IMR-90 (cell line): ENCODE measurements at regions not wholly inside any gene's neighbourhood (a gene's known extent, or its start where the extent isn't known, plus 50 kb on each side); places are given as distances from the start of the nearest gene placed in this dataset.

Experiments used
- ATAC-seq: fragments of 200-7000 bp; cut with Tn5 transposase; 2 replicates; pipeline ENCODE4 v1.9.1; 2020; ENCODE audit warnings: low read depth, mild to moderate bottlenecking, moderate library complexity
- BruUV-seq: library from RNA; stranded (reverse); fragments of 400-500 nt; replicated peaks from 2 replicates; lab custom pipeline; 2021; lab: Mats Ljungman, UMichigan
- CTCF ChIA-PET: fragments of 300-600 bp; formaldehyde crosslinking; extraction: SDS; loops from one replicate; lab custom pipeline; 2021; ENCODE audit warnings: antibody characterized with exemption; lab: Yijun Ruan, JAX
- POLR2A ChIA-PET: fragments of 300-600 bp; sonication (Branson Sonifier 250); formaldehyde crosslinking; loops from one replicate; lab custom pipeline; 2022; ENCODE audit warnings: antibody characterized with exemption; ENCODE audit not compliant: unreplicated experiment; lab: Charles Lee
- DNase-seq: peaks from one replicate; pipeline ENCODE4 v3.0.0; 2013
- H2AFZ ChIP-seq: replicated peaks from 2 replicates; pipeline ENCODE3; 2013; ENCODE audit warnings: low read length, mild to moderate bottlenecking; ENCODE audit not compliant: poor library complexity
- H2AK5ac ChIP-seq: 2 replicates; pipeline ENCODE4 v1.6.1; 2013; ENCODE audit warnings: low read depth, low read length, inconsistent platforms
- H2AK9ac ChIP-seq: replicated peaks from 2 replicates; pipeline ENCODE3; 2013; ENCODE audit warnings: mild to moderate bottlenecking, low read depth, low read length, moderate library complexity; ENCODE audit not compliant: poor library complexity
- H2BK120ac ChIP-seq: 2 replicates; pipeline ENCODE4 v1.6.1; 2013; ENCODE audit warnings: low read depth, low read length, inconsistent platforms
- H2BK15ac ChIP-seq: 3 replicates; pipeline ENCODE4 v1.6.1; 2013; ENCODE audit warnings: low read depth, low read length, inconsistent platforms
- H2BK20ac ChIP-seq: 2 replicates; pipeline ENCODE4 v1.6.1; 2013; ENCODE audit warnings: low read depth, mild to moderate bottlenecking, inconsistent platforms, low read length, moderate library complexity
- H2BK5ac ChIP-seq: 2 replicates; pipeline ENCODE4 v1.6.1; 2013; ENCODE audit warnings: mild to moderate bottlenecking, low read depth, low read length, inconsistent platforms; ENCODE audit not compliant: poor library complexity, severe bottlenecking
- H3K14ac ChIP-seq: replicated peaks from 2 replicates; pipeline ENCODE4 v1.6.1; 2013; ENCODE audit warnings: low read depth, low read length, inconsistent platforms
- H3K18ac ChIP-seq: 2 replicates; pipeline ENCODE4 v1.6.1; 2013; ENCODE audit warnings: low read depth, low read length, control low read depth
- H3K23ac ChIP-seq: 2 replicates; pipeline ENCODE4 v1.6.1; 2013; ENCODE audit warnings: low read depth, low read length, inconsistent platforms
- H3K27ac ChIP-seq: 2 replicates; pipeline ENCODE4 v1.5.1; 2013; ENCODE audit warnings: mild to moderate bottlenecking, control low read depth, low read length; ENCODE audit not compliant: insufficient read depth
- H3K27me3 ChIP-seq: 2 replicates; pipeline ENCODE4 v1.6.1; 2013; ENCODE audit warnings: low read length; ENCODE audit not compliant: control insufficient read depth, insufficient read depth
- H3K36me3 ChIP-seq: 2 replicates; pipeline ENCODE4 v1.6.1; 2013; ENCODE audit warnings: low read length, mixed read lengths; ENCODE audit not compliant: control insufficient read depth, insufficient read depth
- H3K4ac ChIP-seq: 2 replicates; pipeline ENCODE4 v1.6.1; 2013; ENCODE audit warnings: low read depth, low read length, inconsistent platforms
- H3K4me1 ChIP-seq: 2 replicates; pipeline ENCODE4 v1.6.1; 2013; ENCODE audit warnings: low read length, mixed read lengths; ENCODE audit not compliant: control insufficient read depth, insufficient read depth
- H3K4me2 ChIP-seq: 2 replicates; pipeline ENCODE4 v1.6.1; 2013; ENCODE audit warnings: low read depth, mild to moderate bottlenecking, control low read depth, low read length, moderate library complexity
- H3K4me3 ChIP-seq: 2 replicates; pipeline ENCODE4 v1.5.1; 2013; ENCODE audit warnings: low read depth, mild to moderate bottlenecking, control low read depth, low read length, moderate library complexity; ENCODE audit not compliant: insufficient read depth
- H3K56ac ChIP-seq: 2 replicates; pipeline ENCODE4 v1.6.1; 2013; ENCODE audit warnings: low read length, inconsistent platforms; ENCODE audit not compliant: insufficient read depth; ENCODE audit errors: extremely low read depth
- H3K79me1 ChIP-seq, 2 experiments: 2 replicates each; pipeline ENCODE4 v1.6.1; 2013; ENCODE audit warnings: low read length in 2 of 2, inconsistent platforms in 1 of 2, low read depth in 1 of 2
- H3K9ac ChIP-seq: 2 replicates; pipeline ENCODE4 v1.6.1; 2013; ENCODE audit warnings: low read depth, low read length, control low read depth
- H3K9me1 ChIP-seq: 2 replicates; pipeline ENCODE4 v1.6.1; 2013; ENCODE audit warnings: low read length, inconsistent platforms; ENCODE audit not compliant: insufficient read depth
- H3K9me3 ChIP-seq: 2 replicates; pipeline ENCODE4 v1.6.1; 2013; ENCODE audit warnings: low read length; ENCODE audit not compliant: control insufficient read depth, insufficient read depth
- H4K20me1 ChIP-seq: 2 replicates; pipeline ENCODE4 v1.6.1; 2013; ENCODE audit warnings: low read length, inconsistent platforms; ENCODE audit not compliant: insufficient read depth
- H4K5ac ChIP-seq: 2 replicates; pipeline ENCODE4 v1.6.1; 2013; ENCODE audit warnings: mild to moderate bottlenecking, low read depth, low read length, control low read depth
- H4K8ac ChIP-seq, 2 experiments: 2 replicates each; pipeline ENCODE4 v1.6.1; 2013; ENCODE audit warnings: low read depth in 2 of 2, low read length in 2 of 2, control low read depth in 1 of 2, inconsistent platforms in 1 of 2
- H4K91ac ChIP-seq: 2 replicates; pipeline ENCODE4 v1.6.1; 2013; ENCODE audit warnings: low read depth, low read length, inconsistent platforms; ENCODE audit not compliant: insufficient read depth
- CHD1 ChIP-seq: IDR thresholded peaks from 2 replicates; pipeline ENCODE4 v1.6.1; 2012; ENCODE audit warnings: low read depth, low read length, improper control_type of control experiment
- WGBS, 2 experiments: methylation state at CpG; one replicate each; pipeline versions ENCODE4 v1.1.5 to v1.1.7; 2013; ENCODE audit warnings: missing lambda C conversion rate in 2 of 2; ENCODE audit not compliant: insufficient read length in 1 of 2; ENCODE audit errors: extremely low coverage in 2 of 2; 5-methylcytosine and 5-hydroxymethylcytosine counted together
- dilution Hi-C: fragments of 300-500 bp; cut with HindIII; formaldehyde crosslinking; loops from one replicate; pipeline ENCODE4 v1.14.3; 2018; ENCODE audit warnings: low sequenced_read_pairs; ENCODE audit not compliant: unreplicated experiment
- in situ Hi-C: fragments of 300-500 bp; cut with MboI; formaldehyde crosslinking; loops from 3 replicates; pipeline ENCODE4 v1.14.3; 2019; ENCODE audit warnings: low sequenced_read_pairs, inconsistent platforms, mixed read lengths
- intact Hi-C: fragments of 100-400 bp; cut with micrococcal nuclease; formaldehyde crosslinking; loops from 2 replicates; pipeline ENCODE4 v1.10.0; 2022

DNA sequence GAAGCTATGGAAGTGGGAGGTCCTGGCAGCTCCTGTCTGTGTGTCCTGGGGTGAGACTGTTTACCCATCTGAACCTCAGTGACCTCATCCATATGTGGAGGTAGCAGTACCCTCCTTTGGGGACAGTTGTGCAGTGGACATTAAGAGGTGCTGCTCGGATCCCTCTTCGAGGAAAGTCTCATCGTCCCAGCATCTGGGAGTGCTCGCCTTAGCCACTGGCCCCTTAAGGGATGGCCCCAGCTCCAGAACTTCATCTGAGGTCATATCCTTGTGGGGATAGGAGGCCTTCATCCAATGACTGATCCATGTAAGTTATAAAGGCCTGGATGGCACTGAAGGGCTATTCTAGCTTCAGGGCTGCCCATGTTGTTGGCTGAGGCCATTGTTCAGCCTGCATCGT, 538.1 kb downstream of the MIAT start:
- BruUV-seq, result no TSS peak
- Histone ChIP-seq H3K9me3 (peaks cover 9% of the 10 kb centered on the region), H3K23ac (no peak overlapping the region), H3K4me1 (no peaks in the 10 kb centered on the region; the same call in 1 of the 2 replicates), H3K9ac (no peak overlapping the region), H2BK5ac (no peak overlapping the region), H3K27ac (no peak overlapping the region), H3K36me3 (no peaks in the 10 kb centered on the region), H3K9me1 (no peaks in the 10 kb centered on the region), H3K18ac (no peak overlapping the region), H2AK9ac (no peak overlapping the region), H2BK120ac (no peak overlapping the region), H4K20me1 (no peaks in the 10 kb centered on the region), H4K8ac (no peak overlapping the region), H2AFZ (no peak overlapping the region), H2BK15ac (no peak overlapping the region), H3K56ac (no peak overlapping the region), H3K4ac (no peak overlapping the region), H3K14ac (no peak overlapping the region), H4K91ac (no peak overlapping the region), H3K27me3 (peaks cover 49% of the 10 kb centered on the region), H2BK20ac (no peak overlapping the region), H3K79me1 (no peaks in the 10 kb centered on the region), H3K4me2 (no peak overlapping the region), H2AK5ac (no peak overlapping the region), H4K5ac (no peak overlapping the region), H3K4me3 (no peak overlapping the region)
- CTCF ChIA-PET, result interaction anchor here (0.6 kb wide), 1 partner anchor 8 kb away, joined by 4 read pairs; no protein-coding TSS in a partner anchor
- POLR2A ChIA-PET, result no interaction called here
- no CpG with 5 or more reads among the region's 5 CpGs for WGBS, 2 experiments
- no peak for TF ChIP-seq CHD1
- dilution Hi-C loops (no loop called here), in situ Hi-C loops (no loop called here), intact Hi-C loops (no loop called here)
- ATAC-seq (no peak), DNase-seq (no peak)
